ENCODE measurements at regions not wholly inside any gene's neighbourhood (a gene's known extent, or its start where the extent isn't known, plus 50 kb on each side); places are given as distances from the start of the nearest gene placed in this dataset.
"Not testable (repeated sequence)": the region's sequence is repeated elsewhere in the genome, so short reads cannot be mapped to it uniquely, and the experiment has no call there.

DNA sequence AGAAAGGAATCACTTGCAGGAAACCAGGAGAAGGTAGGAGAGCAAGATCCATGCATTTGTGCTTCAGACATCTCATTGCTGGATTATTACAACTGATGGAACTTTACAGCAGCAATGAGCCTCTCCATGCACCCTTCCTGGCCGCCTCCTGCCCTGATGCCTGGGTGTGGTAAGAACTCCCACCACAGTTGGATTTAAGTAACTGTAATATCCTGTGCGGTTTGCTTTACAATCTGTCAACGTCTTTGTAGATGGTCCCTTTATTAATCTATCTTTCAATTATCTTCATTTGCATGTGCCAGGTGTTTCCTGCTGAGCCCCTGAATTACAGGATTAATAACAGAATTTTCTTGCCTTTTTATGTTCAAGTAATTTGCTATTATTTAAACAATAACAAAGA lies 1300.5 kb upstream of the TMEM132C start:
- H3K4me3 ChIP-seq (ENCODE audit: low read length) = no peak overlapping the region
- no peak for DNase-seq (ENCODE audit: low read depth)
- TF ChIP-seq, protein P1, sequence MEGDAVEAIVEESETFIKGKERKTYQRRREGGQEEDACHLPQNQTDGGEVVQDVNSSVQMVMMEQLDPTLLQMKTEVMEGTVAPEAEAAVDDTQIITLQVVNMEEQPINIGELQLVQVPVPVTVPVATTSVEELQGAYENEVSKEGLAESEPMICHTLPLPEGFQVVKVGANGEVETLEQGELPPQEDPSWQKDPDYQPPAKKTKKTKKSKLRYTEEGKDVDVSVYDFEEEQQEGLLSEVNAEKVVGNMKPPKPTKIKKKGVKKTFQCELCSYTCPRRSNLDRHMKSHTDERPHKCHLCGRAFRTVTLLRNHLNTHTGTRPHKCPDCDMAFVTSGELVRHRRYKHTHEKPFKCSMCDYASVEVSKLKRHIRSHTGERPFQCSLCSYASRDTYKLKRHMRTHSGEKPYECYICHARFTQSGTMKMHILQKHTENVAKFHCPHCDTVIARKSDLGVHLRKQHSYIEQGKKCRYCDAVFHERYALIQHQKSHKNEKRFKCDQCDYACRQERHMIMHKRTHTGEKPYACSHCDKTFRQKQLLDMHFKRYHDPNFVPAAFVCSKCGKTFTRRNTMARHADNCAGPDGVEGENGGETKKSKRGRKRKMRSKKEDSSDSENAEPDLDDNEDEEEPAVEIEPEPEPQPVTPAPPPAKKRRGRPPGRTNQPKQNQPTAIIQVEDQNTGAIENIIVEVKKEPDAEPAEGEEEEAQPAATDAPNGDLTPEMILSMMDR (conservative IDR thresholded peaks at IDR 0.05; ENCODE audit: low read length) = no peak

DNA sequence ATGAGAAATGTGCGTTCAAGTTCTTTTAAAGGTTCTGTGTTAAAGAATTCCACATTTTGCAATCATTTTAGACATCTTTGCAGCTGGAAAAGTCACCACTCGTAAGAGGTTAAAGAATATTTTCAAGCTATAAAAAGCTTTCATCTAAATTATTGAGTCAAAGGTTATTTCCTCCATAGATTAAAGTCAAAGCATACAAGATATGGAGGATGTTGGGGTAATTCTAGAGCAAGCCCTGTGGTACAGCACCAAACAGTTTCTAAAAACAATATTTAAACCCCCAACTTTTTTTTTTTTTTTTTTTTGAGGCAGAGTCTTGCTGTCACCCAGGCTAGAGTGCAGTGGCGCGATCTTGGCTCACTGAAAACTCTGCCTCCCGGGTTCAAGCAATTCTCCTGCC lies 1299.8 kb upstream of the TMEM132C start:
- TF ChIP-seq, protein P1 (conservative IDR thresholded peaks at IDR 0.05; ENCODE audit: low read length) = no peak
- no peak overlapping the region for H3K4me3 ChIP-seq (ENCODE audit: low read length)
- no peak for DNase-seq (ENCODE audit: low read depth)

DNA sequence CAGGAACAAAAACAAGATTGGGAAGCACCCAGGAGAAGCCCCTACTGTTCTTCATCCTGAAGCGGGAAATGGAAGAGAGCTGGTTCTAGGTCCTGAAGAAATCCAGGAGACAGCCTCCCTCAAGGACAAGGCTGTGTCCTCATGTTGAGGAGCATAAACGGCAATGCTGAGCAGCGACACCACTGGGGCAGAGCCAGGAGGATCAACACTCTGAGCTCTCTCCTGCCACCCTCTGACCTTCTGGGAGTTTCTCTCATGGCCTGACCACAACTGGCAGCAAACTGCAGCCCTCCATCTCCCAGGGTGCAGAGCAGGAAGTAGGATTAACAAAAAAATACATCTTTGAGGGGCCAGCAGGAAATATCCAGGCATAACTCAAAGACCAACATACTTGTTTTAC lies 1292.2 kb upstream of the TMEM132C start:
- TF ChIP-seq, protein P1 (conservative IDR thresholded peaks at IDR 0.05; ENCODE audit: low read length) = no peak
- no peak overlapping the region for H3K4me3 ChIP-seq (ENCODE audit: low read length)
- DNase-seq (ENCODE audit: low read depth) = no peak

DNA sequence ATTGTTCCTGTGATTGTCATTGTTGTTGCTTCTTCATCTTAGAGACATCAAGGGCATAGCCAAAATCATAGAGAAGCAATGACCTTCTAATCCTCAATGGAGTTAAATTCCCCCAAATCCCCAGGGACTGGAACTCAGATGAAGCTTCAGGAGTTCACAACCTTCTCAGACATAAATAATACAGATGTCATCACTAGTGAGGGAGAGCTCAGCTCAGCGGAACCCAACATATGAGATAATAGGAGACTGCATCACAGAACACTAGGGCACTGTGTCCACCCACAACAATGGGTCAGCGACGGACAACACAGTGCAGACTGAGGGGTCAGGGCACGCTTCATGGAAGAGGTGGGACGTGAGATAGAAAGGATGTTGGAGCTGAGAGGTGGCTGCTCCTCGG lies 1290.4 kb upstream of the TMEM132C start:
- TF ChIP-seq, protein P1 (conservative IDR thresholded peaks at IDR 0.05; ENCODE audit: low read length) = no peak
- DNase-seq (ENCODE audit: low read depth) = no peak
- H3K4me3 ChIP-seq (ENCODE audit: low read length) = no peak overlapping the region

GRCh38 chr12:126979564-126979963 lies 1287.4 kb upstream of the TMEM132C start:
- H3K4me3 ChIP-seq (ENCODE audit: low read length); DNase-seq (ENCODE audit: low read depth): not testable (repeated sequence)

GRCh38 chr12:126982707-126983106 lies 1284.3 kb upstream of the TMEM132C start:
- H3K4me3 ChIP-seq (ENCODE audit: low read length) = no peak overlapping the region
- no peak for DNase-seq (ENCODE audit: low read depth)
- TF ChIP-seq, protein P1 (conservative IDR thresholded peaks at IDR 0.05; ENCODE audit: low read length) = no peak

- H3K4me3 ChIP-seq (ENCODE audit: low read length); DNase-seq (ENCODE audit: low read depth): not testable (repeated sequence)
Measured at GRCh38 chr12:126983735-126984134, 1283.2 kb upstream of the TMEM132C start.

DNA sequence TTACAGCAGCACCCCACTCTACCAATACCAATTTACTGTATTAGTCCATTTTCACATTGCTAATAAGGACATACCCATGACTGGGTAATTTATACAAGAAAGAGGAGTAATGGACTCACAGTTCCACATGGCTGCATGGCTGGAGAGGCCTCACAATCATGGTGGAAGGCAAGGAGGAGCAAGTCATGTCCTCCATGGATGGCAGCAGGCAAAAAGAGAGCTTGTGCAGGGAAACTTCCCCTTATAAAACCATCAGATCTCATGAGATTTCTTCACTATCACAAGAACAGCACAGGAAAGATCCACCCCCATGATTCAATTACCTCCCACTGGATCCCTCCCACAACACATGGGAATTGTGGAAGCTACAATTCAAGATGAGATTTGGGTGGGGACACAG lies 1281.3 kb upstream of the TMEM132C start:
- H3K4me3 ChIP-seq (ENCODE audit: low read length); DNase-seq (ENCODE audit: low read depth): not testable (repeated sequence)

DNA sequence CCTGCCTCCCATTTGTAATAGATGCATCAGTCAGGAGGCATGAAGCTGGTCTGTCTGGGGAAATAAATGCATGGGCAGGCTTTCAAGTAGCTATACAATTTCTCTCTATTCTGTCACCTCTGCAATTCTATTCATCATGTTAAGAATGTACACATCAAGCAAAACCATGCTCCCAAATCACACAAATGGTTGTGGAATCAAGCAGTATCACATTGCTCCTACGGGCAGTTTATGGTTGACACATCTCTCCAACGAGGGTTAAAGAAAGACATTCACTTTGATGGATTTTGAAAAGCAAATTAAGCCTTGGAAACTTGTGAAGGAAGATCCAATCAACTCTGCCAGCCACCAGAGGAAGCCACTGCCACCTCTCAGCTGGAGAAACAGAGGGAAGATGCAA lies 1277.4 kb upstream of the TMEM132C start:
- no peak overlapping the region for H3K4me3 ChIP-seq (ENCODE audit: low read length)
- TF ChIP-seq, protein P1 (conservative IDR thresholded peaks at IDR 0.05; ENCODE audit: low read length) = no peak
- no peak for DNase-seq (ENCODE audit: low read depth)

Measured in AG10803 (cell line).